ENCODE measurements at regions not wholly inside any gene's neighbourhood (a gene's known extent, or its start where the extent isn't known, plus 50 kb on each side); places are given as distances from the start of the nearest gene placed in this dataset.

DNA sequence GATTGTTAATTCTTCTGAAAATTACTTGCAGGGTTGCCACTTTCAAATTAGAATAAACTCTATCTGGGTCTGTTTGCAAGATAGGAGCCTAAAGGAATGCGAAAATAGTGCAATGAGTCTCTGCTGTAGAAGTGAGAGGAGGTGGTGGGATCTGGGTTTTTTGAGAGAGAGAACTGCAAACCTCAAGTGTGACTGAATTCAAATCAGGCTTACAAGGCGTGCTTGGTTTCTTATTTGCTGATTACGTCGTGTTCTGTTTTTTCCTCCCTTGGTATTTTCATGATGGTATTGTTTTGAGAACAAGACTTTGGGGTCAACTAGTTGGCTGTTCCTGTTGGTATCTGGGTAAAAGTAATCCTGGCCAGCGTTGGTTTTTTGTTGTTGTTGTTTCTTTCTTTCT lies 490.9 kb upstream of the CFAP20DC start:
- TF ChIP-seq, protein P1, sequence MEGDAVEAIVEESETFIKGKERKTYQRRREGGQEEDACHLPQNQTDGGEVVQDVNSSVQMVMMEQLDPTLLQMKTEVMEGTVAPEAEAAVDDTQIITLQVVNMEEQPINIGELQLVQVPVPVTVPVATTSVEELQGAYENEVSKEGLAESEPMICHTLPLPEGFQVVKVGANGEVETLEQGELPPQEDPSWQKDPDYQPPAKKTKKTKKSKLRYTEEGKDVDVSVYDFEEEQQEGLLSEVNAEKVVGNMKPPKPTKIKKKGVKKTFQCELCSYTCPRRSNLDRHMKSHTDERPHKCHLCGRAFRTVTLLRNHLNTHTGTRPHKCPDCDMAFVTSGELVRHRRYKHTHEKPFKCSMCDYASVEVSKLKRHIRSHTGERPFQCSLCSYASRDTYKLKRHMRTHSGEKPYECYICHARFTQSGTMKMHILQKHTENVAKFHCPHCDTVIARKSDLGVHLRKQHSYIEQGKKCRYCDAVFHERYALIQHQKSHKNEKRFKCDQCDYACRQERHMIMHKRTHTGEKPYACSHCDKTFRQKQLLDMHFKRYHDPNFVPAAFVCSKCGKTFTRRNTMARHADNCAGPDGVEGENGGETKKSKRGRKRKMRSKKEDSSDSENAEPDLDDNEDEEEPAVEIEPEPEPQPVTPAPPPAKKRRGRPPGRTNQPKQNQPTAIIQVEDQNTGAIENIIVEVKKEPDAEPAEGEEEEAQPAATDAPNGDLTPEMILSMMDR (IDR thresholded peaks at IDR 0.05; ENCODE audit: insufficient read depth, low read depth, low read length): no peak
- no peak for TF ChIP-seq EZH2 (IDR thresholded peaks at IDR 0.05; ENCODE audit: insufficient read depth, low read length)
